ENCODE measurements at regions not wholly inside any gene's neighbourhood (a gene's known extent, or its start where the extent isn't known, plus 50 kb on each side); places are given as distances from the start of the nearest gene placed in this dataset.
A peak's percentile ranks its signal among the peaks of the same experiment; 100 is the strongest.

GRCh38 chr7:68063171-68063570 is 1066.5 kb downstream of the TYW1 start:
- Histone ChIP-seq H3K4me1 (ENCODE audit: control insufficient read depth in 2 of 3, insufficient read depth in 2 of 3, low read depth in 1 of 3, low read length in 3 of 3) (no peaks in the 10 kb centered on the region), H3K27me3 (ENCODE audit: control insufficient read depth, insufficient read depth, low read length) (no peaks in the 10 kb centered on the region), H3K9me3 (ENCODE audit: control insufficient read depth in 2 of 3, insufficient read depth in 1 of 3, low read length in 3 of 3) (no peaks in the 10 kb centered on the region), H3K4me3 (ENCODE audit: low read length in 3 of 3) (no peak overlapping the region), H3K27ac (ENCODE audit: low read depth in 2 of 2, low read length in 2 of 2) (no peak overlapping the region), H3K9ac (ENCODE audit: low read length in 3 of 3) (no peak overlapping the region), H3K36me3 (ENCODE audit: control insufficient read depth in 2 of 3, insufficient read depth in 3 of 3, low read length in 3 of 3) (no peaks in the 10 kb centered on the region)
- peak; percentile 52 for TF ChIP-seq CTCF (IDR thresholded peaks at IDR 0.05; ENCODE audit: borderline replicate concordance, extremely low read depth, insufficient read depth)
- DNase-seq: peak in 3 of 5 donors; percentile 14 to 39 (median 19)
- no peak for FAIRE-seq
- intact Hi-C loops (cut with DNase I): no loop called here

- no peak for TF ChIP-seq CTCF (IDR thresholded peaks at IDR 0.05; ENCODE audit: borderline replicate concordance, extremely low read depth, insufficient read depth)
- Histone ChIP-seq H3K36me3 (ENCODE audit: control insufficient read depth in 2 of 3, insufficient read depth in 3 of 3, low read length in 3 of 3) (no peaks in the 10 kb centered on the region), H3K27me3 (ENCODE audit: control insufficient read depth, insufficient read depth, low read length) (no peaks in the 10 kb centered on the region), H3K27ac (ENCODE audit: low read depth in 2 of 2, low read length in 2 of 2) (no peak overlapping the region), H3K9me3 (ENCODE audit: control insufficient read depth in 2 of 3, insufficient read depth in 1 of 3, low read length in 3 of 3) (no peaks in the 10 kb centered on the region), H3K4me3 (ENCODE audit: low read length in 3 of 3) (no peak overlapping the region), H3K9ac (ENCODE audit: low read length in 3 of 3) (no peak overlapping the region), H3K4me1 (ENCODE audit: control insufficient read depth in 2 of 3, insufficient read depth in 2 of 3, low read depth in 1 of 3, low read length in 3 of 3) (no peaks in the 10 kb centered on the region)
- FAIRE-seq: no peak
- intact Hi-C loops (cut with DNase I): no loop called here
- DNase-seq: peak in 2 of 5 donors; percentile 12 to 37
Observed at GRCh38 chr7:68065581-68065980, 1068.9 kb downstream of the TYW1 start.

GRCh38 chr7:68067845-68068244 is 1071.2 kb downstream of the TYW1 start:
- Histone ChIP-seq H3K9me3 (ENCODE audit: control insufficient read depth in 2 of 3, insufficient read depth in 1 of 3, low read length in 3 of 3) (no peaks in the 10 kb centered on the region), H3K27ac (ENCODE audit: low read depth in 2 of 2, low read length in 2 of 2) (no peak overlapping the region), H3K36me3 (ENCODE audit: control insufficient read depth in 2 of 3, insufficient read depth in 3 of 3, low read length in 3 of 3) (no peaks in the 10 kb centered on the region), H3K9ac (ENCODE audit: low read length in 3 of 3) (no peak overlapping the region), H3K27me3 (ENCODE audit: control insufficient read depth, insufficient read depth, low read length) (no peaks in the 10 kb centered on the region), H3K4me3 (ENCODE audit: low read length in 3 of 3) (no peak overlapping the region), H3K4me1 (ENCODE audit: control insufficient read depth in 2 of 3, insufficient read depth in 2 of 3, low read depth in 1 of 3, low read length in 3 of 3) (no peaks in the 10 kb centered on the region)
- FAIRE-seq (no peak), DNase-seq (peak in 2 of 5 donors; percentile 4 to 19)
- TF ChIP-seq CTCF (IDR thresholded peaks at IDR 0.05; ENCODE audit: borderline replicate concordance, extremely low read depth, insufficient read depth): no peak
- intact Hi-C loops (cut with DNase I): no loop called here

- no peak for TF ChIP-seq CTCF (IDR thresholded peaks at IDR 0.05; ENCODE audit: borderline replicate concordance, extremely low read depth, insufficient read depth)
- H3K4me1 ChIP-seq (ENCODE audit: control insufficient read depth in 2 of 3, insufficient read depth in 2 of 3, low read depth in 1 of 3, low read length in 3 of 3): no peaks in the 10 kb centered on the region
- H3K27me3 ChIP-seq (ENCODE audit: control insufficient read depth, insufficient read depth, low read length): no peaks in the 10 kb centered on the region
- no peak overlapping the region for H3K9ac ChIP-seq (ENCODE audit: low read length in 3 of 3)
- FAIRE-seq: no peak
- no peaks in the 10 kb centered on the region for H3K36me3 ChIP-seq (ENCODE audit: control insufficient read depth in 2 of 3, insufficient read depth in 3 of 3, low read length in 3 of 3)
- H3K4me3 ChIP-seq (ENCODE audit: low read length in 3 of 3): no peak overlapping the region
- no peak overlapping the region for H3K27ac ChIP-seq (ENCODE audit: low read depth in 2 of 2, low read length in 2 of 2)
- no peaks in the 10 kb centered on the region for H3K9me3 ChIP-seq (ENCODE audit: control insufficient read depth in 2 of 3, insufficient read depth in 1 of 3, low read length in 3 of 3)
- no peak for DNase-seq
- intact Hi-C loops (cut with DNase I): no loop called here
Observed at GRCh38 chr7:68070992-68071391, 1074.4 kb downstream of the TYW1 start.

Measured in kidney (tissue), 13 donors.